ENCODE measurements at regions not wholly inside any gene's neighbourhood (a gene's known extent, or its start where the extent isn't known, plus 50 kb on each side); places are given as distances from the start of the nearest gene placed in this dataset.
A peak's percentile ranks its signal among the peaks of the same experiment; 100 is the strongest.

GRCh38 chr7:1321411-1322239 is 89.0 kb downstream of the UNCX start:
- H3K27ac ChIP-seq (ENCODE audit: low read depth in 2 of 2, low read length in 1 of 2) = no peak overlapping the region
- no peaks in the 10 kb centered on the region for H3K4me1 ChIP-seq (ENCODE audit: control insufficient read depth in 1 of 2, insufficient read depth in 2 of 2, low read depth in 1 of 2, low read length in 1 of 2)
- no peaks in the 10 kb centered on the region for H3K79me2 ChIP-seq (ENCODE audit: insufficient read depth)
- DNase-seq = peak; percentile 51
- no peaks in the 10 kb centered on the region for H3K36me3 ChIP-seq (replicated peaks in 1 of 2; ENCODE audit: control insufficient read depth in 1 of 2, insufficient read depth in 2 of 2, low read length in 1 of 2)
- 20% methylated on average over 33 of the region's 39 CpGs for WGBS (ENCODE audit: low lambda C conversion rate)
- peaks cover 86% of the 10 kb centered on the region for H3K27me3 ChIP-seq (ENCODE audit: insufficient read depth)
- TF ChIP-seq FOXJ3 (CRISPR knock-in tag; IDR thresholded peaks at IDR 0.05) (no peak), GATA2 (CRISPR knock-in tag; IDR thresholded peaks at IDR 0.05) (no peak), TCF12 (IDR thresholded peaks at IDR 0.05) (no peak), ELF1 (IDR thresholded peaks at IDR 0.05) (no peak), RFX5 (IDR thresholded peaks at IDR 0.05; ENCODE audit: low read length) (no peak), SMC3 (IDR thresholded peaks at IDR 0.05; ENCODE audit: low read depth, low read length) (no peak), JUND (IDR thresholded peaks at IDR 0.05) (no peak), FOXM1 (IDR thresholded peaks at IDR 0.05; ENCODE audit: low read depth) (no peak)
- TF ChIP-seq, protein P1, sequence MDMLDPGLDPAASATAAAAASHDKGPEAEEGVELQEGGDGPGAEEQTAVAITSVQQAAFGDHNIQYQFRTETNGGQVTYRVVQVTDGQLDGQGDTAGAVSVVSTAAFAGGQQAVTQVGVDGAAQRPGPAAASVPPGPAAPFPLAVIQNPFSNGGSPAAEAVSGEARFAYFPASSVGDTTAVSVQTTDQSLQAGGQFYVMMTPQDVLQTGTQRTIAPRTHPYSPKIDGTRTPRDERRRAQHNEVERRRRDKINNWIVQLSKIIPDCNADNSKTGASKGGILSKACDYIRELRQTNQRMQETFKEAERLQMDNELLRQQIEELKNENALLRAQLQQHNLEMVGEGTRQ (IDR thresholded peaks at IDR 0.05; ENCODE audit: borderline replicate concordance, low read depth, low read length) = no peak
- TF ChIP-seq, protein P2, sequence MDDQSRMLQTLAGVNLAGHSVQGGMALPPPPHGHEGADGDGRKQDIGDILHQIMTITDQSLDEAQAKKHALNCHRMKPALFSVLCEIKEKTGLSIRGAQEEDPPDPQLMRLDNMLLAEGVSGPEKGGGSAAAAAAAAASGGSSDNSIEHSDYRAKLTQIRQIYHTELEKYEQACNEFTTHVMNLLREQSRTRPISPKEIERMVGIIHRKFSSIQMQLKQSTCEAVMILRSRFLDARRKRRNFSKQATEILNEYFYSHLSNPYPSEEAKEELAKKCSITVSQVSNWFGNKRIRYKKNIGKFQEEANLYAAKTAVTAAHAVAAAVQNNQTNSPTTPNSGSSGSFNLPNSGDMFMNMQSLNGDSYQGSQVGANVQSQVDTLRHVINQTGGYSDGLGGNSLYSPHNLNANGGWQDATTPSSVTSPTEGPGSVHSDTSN (IDR thresholded peaks at IDR 0.05) = no peak
- H3K4me3 ChIP-seq (ENCODE audit: low read depth in 2 of 2, low read length in 1 of 2) = no peak overlapping the region
- no peak overlapping the region for H3K9ac ChIP-seq
- CTCF ChIA-PET = interaction anchor here (1.2 to 1.5 kb wide), 2 partner anchors 10 to 96 kb away, joined by 3 to 5 read pairs; no protein-coding TSS in a partner anchor
- H2AFZ ChIP-seq (ENCODE audit: low read depth) = no peak overlapping the region
- no peaks in the 10 kb centered on the region for H3K9me3 ChIP-seq
- H3F3A ChIP-seq (replicated peaks; ENCODE audit: insufficient read depth) = no peaks in the 10 kb centered on the region
- H4K20me1 ChIP-seq (ENCODE audit: insufficient read depth) = no peaks in the 10 kb centered on the region; the same call in 1 of the 2 replicates
- POLR2A ChIA-PET = no interaction called here
- no peak overlapping the region for H3K4me2 ChIP-seq
- H3K9me2 ChIP-seq = no peaks in the 10 kb centered on the region

DNA sequence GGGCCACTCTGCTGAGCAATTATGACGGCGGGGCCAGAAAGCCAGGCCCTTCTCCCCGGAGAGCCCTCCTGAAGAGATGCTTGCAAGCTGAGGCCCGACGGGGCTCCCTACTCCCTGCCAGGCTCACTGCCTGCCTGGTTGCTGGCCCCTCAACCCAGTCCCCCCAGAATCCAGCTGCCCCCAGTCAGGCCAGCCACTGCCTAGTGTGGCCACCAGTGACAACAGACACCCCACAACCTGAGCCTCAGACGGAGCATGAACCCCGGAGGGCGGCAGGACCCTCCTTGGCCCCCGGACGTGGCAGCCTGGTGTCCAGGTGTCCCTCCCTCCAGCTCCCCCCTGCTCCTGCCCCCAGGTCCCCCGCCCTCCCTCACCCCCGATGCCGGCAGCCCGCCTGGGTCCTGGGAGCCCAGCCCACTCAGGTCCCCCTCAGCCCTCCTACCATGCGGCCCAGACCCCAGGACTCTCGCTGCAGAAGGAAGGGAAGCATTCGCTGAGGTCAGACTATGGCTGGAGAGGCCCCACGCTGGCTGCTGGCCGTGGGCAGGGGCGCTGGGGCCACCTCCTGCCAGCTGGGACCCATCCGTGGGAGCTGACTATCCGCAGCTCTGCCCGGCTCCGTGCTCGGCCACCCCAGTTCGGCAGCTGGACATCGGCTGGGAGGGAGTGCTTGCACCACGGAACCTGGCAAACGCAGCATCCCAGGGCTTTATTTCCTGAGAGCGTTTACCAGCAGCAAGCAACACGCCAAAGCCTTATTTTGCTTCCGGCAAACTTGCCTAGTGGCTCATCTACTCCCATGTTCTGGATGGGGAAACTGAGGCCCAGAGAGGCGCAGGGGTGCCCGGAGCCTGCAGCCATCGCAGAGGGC is 89.8 kb downstream of the UNCX start:
- peaks cover under 1% of the 10 kb centered on the region for H3F3A ChIP-seq (replicated peaks; ENCODE audit: insufficient read depth)
- H2AFZ ChIP-seq (ENCODE audit: low read depth) = no peak overlapping the region
- H3K4me1 ChIP-seq (ENCODE audit: control insufficient read depth in 1 of 2, insufficient read depth in 2 of 2, low read depth in 1 of 2, low read length in 1 of 2) = no peaks in the 10 kb centered on the region
- CTCF ChIA-PET = interaction anchor here (1.2 to 1.5 kb wide), 2 partner anchors 11 to 97 kb away, joined by 3 to 5 read pairs; no protein-coding TSS in a partner anchor
- no peaks in the 10 kb centered on the region; the same call in 1 of the 2 replicates for H4K20me1 ChIP-seq (ENCODE audit: insufficient read depth)
- 6% methylated on average over 27 of the region's 35 CpGs for WGBS (ENCODE audit: low lambda C conversion rate)
- no peak overlapping the region for H3K4me2 ChIP-seq
- no peak for TF ChIP-seq FOSL2 (IDR thresholded peaks at IDR 0.05; ENCODE audit: borderline replicate concordance, low read depth)
- TF ChIP-seq MEF2A (IDR thresholded peaks at IDR 0.05; ENCODE audit: borderline replicate concordance, low read depth) = no peak
- TF ChIP-seq JUND (IDR thresholded peaks at IDR 0.05) = no peak
- TF ChIP-seq EZH2phosphoT487 (IDR thresholded peaks at IDR 0.05; ENCODE audit: borderline replicate concordance, low read depth) = no peak
- TF ChIP-seq MAX (IDR thresholded peaks at IDR 0.05; ENCODE audit: low read depth) = no peak
- TF ChIP-seq FOXM1 (IDR thresholded peaks at IDR 0.05; ENCODE audit: low read depth) = no peak
- TF ChIP-seq TAF1 (IDR thresholded peaks at IDR 0.05; ENCODE audit: borderline replicate concordance, low read depth, low read length) = no peak
- no peak for TF ChIP-seq FOXJ3 (CRISPR knock-in tag; IDR thresholded peaks at IDR 0.05)
- no peak for TF ChIP-seq CHD2 (IDR thresholded peaks at IDR 0.05; ENCODE audit: low read length, partially characterized antibody)
- TF ChIP-seq GATA2 (CRISPR knock-in tag; IDR thresholded peaks at IDR 0.05) = no peak
- no peak for TF ChIP-seq NRF1 (IDR thresholded peaks at IDR 0.05; ENCODE audit: low read depth, low read length)
- TF ChIP-seq ELF1 (IDR thresholded peaks at IDR 0.05) = no peak
- no peak for TF ChIP-seq SMC3 (IDR thresholded peaks at IDR 0.05; ENCODE audit: low read depth, low read length)
- no peak for TF ChIP-seq RFX5 (IDR thresholded peaks at IDR 0.05; ENCODE audit: low read length)
- TF ChIP-seq, protein P3, sequence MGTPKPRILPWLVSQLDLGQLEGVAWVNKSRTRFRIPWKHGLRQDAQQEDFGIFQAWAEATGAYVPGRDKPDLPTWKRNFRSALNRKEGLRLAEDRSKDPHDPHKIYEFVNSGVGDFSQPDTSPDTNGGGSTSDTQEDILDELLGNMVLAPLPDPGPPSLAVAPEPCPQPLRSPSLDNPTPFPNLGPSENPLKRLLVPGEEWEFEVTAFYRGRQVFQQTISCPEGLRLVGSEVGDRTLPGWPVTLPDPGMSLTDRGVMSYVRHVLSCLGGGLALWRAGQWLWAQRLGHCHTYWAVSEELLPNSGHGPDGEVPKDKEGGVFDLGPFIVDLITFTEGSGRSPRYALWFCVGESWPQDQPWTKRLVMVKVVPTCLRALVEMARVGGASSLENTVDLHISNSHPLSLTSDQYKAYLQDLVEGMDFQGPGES (IDR thresholded peaks at IDR 0.05; ENCODE audit: low read depth, low read length) = no peak
- H3K79me2 ChIP-seq (ENCODE audit: insufficient read depth) = no peaks in the 10 kb centered on the region
- no peaks in the 10 kb centered on the region for H3K36me3 ChIP-seq (replicated peaks in 1 of 2; ENCODE audit: control insufficient read depth in 1 of 2, insufficient read depth in 2 of 2, low read length in 1 of 2)
- DNase-seq = peak; percentile 44
- H3K27me3 ChIP-seq (ENCODE audit: insufficient read depth) = peaks cover 86% of the 10 kb centered on the region
- no peaks in the 10 kb centered on the region for H3K9me2 ChIP-seq
- H3K27ac ChIP-seq (ENCODE audit: low read depth in 2 of 2, low read length in 1 of 2) = no peak overlapping the region
- no peaks in the 10 kb centered on the region; the same call in 1 of the 2 replicates for H3K9me3 ChIP-seq
- POLR2A ChIA-PET = interaction anchor here (0.5 kb wide), 1 partner anchor 117 kb away, joined by 3 read pairs; no protein-coding TSS in a partner anchor
- H3K4me3 ChIP-seq (ENCODE audit: low read depth in 2 of 2, low read length in 1 of 2) = no peak overlapping the region
- no peak overlapping the region for H3K9ac ChIP-seq
